ENCODE measurements at regions not wholly inside any gene's neighbourhood (a gene's known extent, or its start where the extent isn't known, plus 50 kb on each side); places are given as distances from the start of the nearest gene placed in this dataset.

GRCh38 chrX:94057385-94057784 is 383.4 kb downstream of the FAM133A start:
- TF ChIP-seq POLR2A (IDR thresholded peaks at IDR 0.05) = no peak
- TF ChIP-seq CTCF (IDR thresholded peaks at IDR 0.05) = no peak
